HFFc6 (cell line): ENCODE measurements at regions not wholly inside any gene's neighbourhood (a gene's known extent, or its start where the extent isn't known, plus 50 kb on each side); places are given as distances from the start of the nearest gene placed in this dataset.

Source experiments
- DNase-seq: peaks from one replicate; pipeline ENCODE4 v3.0.0-alpha.2; 2018
- H3K27ac Mint-ChIP-seq: 2 replicates; pipeline ENCODE4 v1.8.0; 2020; ENCODE audit warnings: mild to moderate bottlenecking, mixed read lengths
- H3K27me3 Mint-ChIP-seq: 2 replicates; pipeline ENCODE4 v1.8.0; 2021; ENCODE audit warnings: mild to moderate bottlenecking, moderate library complexity, mixed read lengths; ENCODE audit not compliant: insufficient read depth
- H3K36me3 Mint-ChIP-seq: 2 replicates; pipeline ENCODE4 v1.8.0; 2021; ENCODE audit warnings: low read depth, mixed read lengths
- H3K4me1 Mint-ChIP-seq: 2 replicates; pipeline ENCODE4 v1.8.0; 2020; ENCODE audit warnings: low read depth, mixed read lengths
- H3K4me3 Mint-ChIP-seq: 2 replicates; pipeline ENCODE4 v1.8.0; 2020; ENCODE audit warnings: mild to moderate bottlenecking, moderate library complexity, mixed read lengths
- H3K9me3 Mint-ChIP-seq: 2 replicates; pipeline ENCODE4 v1.8.0; 2020; ENCODE audit warnings: mild to moderate bottlenecking, mixed read lengths
- TF ChIP-seq, protein P1 (sequence below): fragments of 200-600 bp; sonication (generic); IDR thresholded peaks from 2 replicates; pipeline ENCODE4 v1.5.0; 2021; ENCODE audit warnings: antibody characterized with exemption, mild to moderate bottlenecking

DNA sequence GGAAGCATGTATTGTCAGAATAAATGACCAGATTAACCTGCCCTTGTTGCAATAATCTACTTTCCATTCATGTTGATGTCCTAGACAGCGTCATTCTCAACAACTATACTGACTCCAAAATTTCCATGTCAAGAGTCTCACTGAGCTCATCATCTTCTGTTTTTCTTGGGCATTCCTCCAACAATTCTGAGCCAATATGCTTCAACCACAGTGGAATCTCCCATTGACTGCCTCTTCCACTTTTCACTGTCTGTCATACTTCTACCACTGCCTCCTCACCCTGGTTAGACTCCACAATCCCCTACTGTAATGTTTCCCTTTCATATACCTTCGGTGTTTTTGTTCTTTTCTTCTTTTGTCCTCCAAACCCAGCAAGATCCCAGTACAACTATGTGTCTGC lies 162.8 kb downstream of the TLE1 start:
- Mint-ChIP-seq H3K9me3 (no peaks in the 10 kb centered on the region), H3K4me1 (peaks cover 32% of the 10 kb centered on the region), H3K27ac (no peak overlapping the region), H3K4me3 (no peak overlapping the region), H3K27me3 (no peaks in the 10 kb centered on the region; the same call in 1 of the 2 replicates), H3K36me3 (no peaks in the 10 kb centered on the region)
- TF ChIP-seq, protein P1, sequence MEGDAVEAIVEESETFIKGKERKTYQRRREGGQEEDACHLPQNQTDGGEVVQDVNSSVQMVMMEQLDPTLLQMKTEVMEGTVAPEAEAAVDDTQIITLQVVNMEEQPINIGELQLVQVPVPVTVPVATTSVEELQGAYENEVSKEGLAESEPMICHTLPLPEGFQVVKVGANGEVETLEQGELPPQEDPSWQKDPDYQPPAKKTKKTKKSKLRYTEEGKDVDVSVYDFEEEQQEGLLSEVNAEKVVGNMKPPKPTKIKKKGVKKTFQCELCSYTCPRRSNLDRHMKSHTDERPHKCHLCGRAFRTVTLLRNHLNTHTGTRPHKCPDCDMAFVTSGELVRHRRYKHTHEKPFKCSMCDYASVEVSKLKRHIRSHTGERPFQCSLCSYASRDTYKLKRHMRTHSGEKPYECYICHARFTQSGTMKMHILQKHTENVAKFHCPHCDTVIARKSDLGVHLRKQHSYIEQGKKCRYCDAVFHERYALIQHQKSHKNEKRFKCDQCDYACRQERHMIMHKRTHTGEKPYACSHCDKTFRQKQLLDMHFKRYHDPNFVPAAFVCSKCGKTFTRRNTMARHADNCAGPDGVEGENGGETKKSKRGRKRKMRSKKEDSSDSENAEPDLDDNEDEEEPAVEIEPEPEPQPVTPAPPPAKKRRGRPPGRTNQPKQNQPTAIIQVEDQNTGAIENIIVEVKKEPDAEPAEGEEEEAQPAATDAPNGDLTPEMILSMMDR = no peak
- DNase-seq = peak; percentile 45

GRCh38 chr9:81522716-81523551 lies 166.4 kb downstream of the TLE1 start:
- H3K36me3 Mint-ChIP-seq = no peaks in the 10 kb centered on the region
- TF ChIP-seq, protein P1 = peak; percentile 87
- no peak overlapping the region for H3K4me3 Mint-ChIP-seq
- no peaks in the 10 kb centered on the region for H3K9me3 Mint-ChIP-seq
- DNase-seq = peak; percentile 50
- peaks cover 2% of the 10 kb centered on the region; the same call in 1 of the 2 replicates for H3K27me3 Mint-ChIP-seq
- H3K4me1 Mint-ChIP-seq = peaks cover 16% of the 10 kb centered on the region
- H3K27ac Mint-ChIP-seq = no peak overlapping the region

- no peak overlapping the region for H3K27ac Mint-ChIP-seq
- no peaks in the 10 kb centered on the region for H3K36me3 Mint-ChIP-seq
- peaks cover 2% of the 10 kb centered on the region; the same call in 1 of the 2 replicates for H3K27me3 Mint-ChIP-seq
- H3K9me3 Mint-ChIP-seq = no peaks in the 10 kb centered on the region
- no peak overlapping the region for H3K4me3 Mint-ChIP-seq
- peaks cover 15% of the 10 kb centered on the region for H3K4me1 Mint-ChIP-seq
- DNase-seq = no peak
- TF ChIP-seq, protein P1 = no peak
Observed at GRCh38 chr9:81521892-81522291, 167.5 kb downstream of the TLE1 start.

GRCh38 chr9:81519816-81520495 lies 169.4 kb downstream of the TLE1 start:
- H3K4me3 Mint-ChIP-seq = no peak overlapping the region
- H3K27ac Mint-ChIP-seq = no peak overlapping the region
- H3K4me1 Mint-ChIP-seq = peaks cover 8% of the 10 kb centered on the region
- no peaks in the 10 kb centered on the region for H3K9me3 Mint-ChIP-seq
- DNase-seq = no peak
- H3K27me3 Mint-ChIP-seq = peaks cover 3% of the 10 kb centered on the region; the same call in 1 of the 2 replicates
- no peaks in the 10 kb centered on the region for H3K36me3 Mint-ChIP-seq
- TF ChIP-seq, protein P1 = no peak

GRCh38 chr9:81517954-81518353 lies 171.4 kb downstream of the TLE1 start:
- DNase-seq = no peak
- H3K4me3 Mint-ChIP-seq = no peak overlapping the region
- peaks cover 3% of the 10 kb centered on the region; the same call in 1 of the 2 replicates for H3K27me3 Mint-ChIP-seq

More at GRCh38 chr9:81517954-81518353, 171.4 kb downstream of the TLE1 start:
- Mint-ChIP-seq H3K4me1 (peaks cover 6% of the 10 kb centered on the region), H3K27ac (no peak overlapping the region), H3K9me3 (no peaks in the 10 kb centered on the region), H3K36me3 (no peaks in the 10 kb centered on the region)
- TF ChIP-seq, protein P1 = no peak
